Gastroesophageal sphincter (tissue), 3 donors: ENCODE measurements at regions not wholly inside any gene's neighbourhood (a gene's known extent, or its start where the extent isn't known, plus 50 kb on each side); places are given as distances from the start of the nearest gene placed in this dataset.

Source experiments
- EP300 ChIP-seq: sonication (generic); formaldehyde crosslinking; IDR thresholded peaks from one replicate; pipeline ENCODE4 v1.6.1; 2017; ENCODE audit warnings: antibody characterized with exemption, mild to moderate bottlenecking
- TF ChIP-seq, protein P1 (sequence below), 4 experiments: fragments of 200-600 bp in 2 of 4; fragments of 450-650 bp in 2 of 4; sonication (generic) in 1 of 4; IDR thresholded peaks; one replicate each; pipeline ENCODE4 v1.5.1; 2017 to 2019; ENCODE audit warnings: antibody characterized with exemption in 4 of 4, mild to moderate bottlenecking in 2 of 4, moderate library complexity in 2 of 4

DNA sequence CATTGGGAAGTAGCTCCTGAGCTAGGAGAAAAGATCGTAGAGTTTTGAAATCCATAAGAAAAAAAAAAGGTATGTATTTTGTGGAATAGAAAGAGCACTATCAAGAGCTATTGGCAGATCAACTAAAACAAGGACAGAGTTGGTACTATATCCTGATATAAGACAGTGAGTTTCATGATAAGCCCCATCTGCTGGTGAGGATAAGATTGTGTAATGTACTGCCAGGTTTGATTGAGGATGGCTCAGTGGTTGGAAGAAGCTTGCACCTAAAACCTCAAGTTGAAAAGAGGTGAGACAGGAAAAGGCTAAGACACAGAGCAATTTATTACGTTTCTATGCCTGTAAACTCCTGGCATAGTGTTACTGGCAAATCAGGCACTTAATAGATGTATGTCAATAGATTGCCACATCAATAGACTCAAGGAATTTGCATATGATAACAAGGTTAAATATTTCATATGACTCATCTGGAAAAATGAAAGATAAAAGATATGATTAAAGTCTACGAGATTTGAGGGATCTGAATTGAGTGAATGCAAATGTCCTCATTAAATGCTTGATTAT, 525.6 kb downstream of the FLRT2 start:
- TF ChIP-seq, protein P1, sequence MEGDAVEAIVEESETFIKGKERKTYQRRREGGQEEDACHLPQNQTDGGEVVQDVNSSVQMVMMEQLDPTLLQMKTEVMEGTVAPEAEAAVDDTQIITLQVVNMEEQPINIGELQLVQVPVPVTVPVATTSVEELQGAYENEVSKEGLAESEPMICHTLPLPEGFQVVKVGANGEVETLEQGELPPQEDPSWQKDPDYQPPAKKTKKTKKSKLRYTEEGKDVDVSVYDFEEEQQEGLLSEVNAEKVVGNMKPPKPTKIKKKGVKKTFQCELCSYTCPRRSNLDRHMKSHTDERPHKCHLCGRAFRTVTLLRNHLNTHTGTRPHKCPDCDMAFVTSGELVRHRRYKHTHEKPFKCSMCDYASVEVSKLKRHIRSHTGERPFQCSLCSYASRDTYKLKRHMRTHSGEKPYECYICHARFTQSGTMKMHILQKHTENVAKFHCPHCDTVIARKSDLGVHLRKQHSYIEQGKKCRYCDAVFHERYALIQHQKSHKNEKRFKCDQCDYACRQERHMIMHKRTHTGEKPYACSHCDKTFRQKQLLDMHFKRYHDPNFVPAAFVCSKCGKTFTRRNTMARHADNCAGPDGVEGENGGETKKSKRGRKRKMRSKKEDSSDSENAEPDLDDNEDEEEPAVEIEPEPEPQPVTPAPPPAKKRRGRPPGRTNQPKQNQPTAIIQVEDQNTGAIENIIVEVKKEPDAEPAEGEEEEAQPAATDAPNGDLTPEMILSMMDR (IDR thresholded peaks at IDR 0.05), result no peak
- TF ChIP-seq EP300, result no peak
